Cardiac muscle cell (in vitro differentiated cells and primary cell): ENCODE measurements at regions not wholly inside any gene's neighbourhood (a gene's known extent, or its start where the extent isn't known, plus 50 kb on each side); places are given as distances from the start of the nearest gene placed in this dataset.

Source experiments
- DNase-seq, 2 donors: peaks; one replicate each; pipeline versions ENCODE4 v3.0.0 to v3.0.0-alpha.2; 2010 to 2017; ENCODE audit warnings: low read depth in 1 of 2, low spot score in 1 of 2
- H3K27ac ChIP-seq: fragments of 200-600 bp; sonication (generic); 2 replicates; pipeline ENCODE4 v1.5.1; 2016
- H3K27me3 ChIP-seq: fragments of 200-600 bp; sonication (generic); 2 replicates; pipeline ENCODE4 v1.6.0; 2016; ENCODE audit warnings: control low read depth
- H3K36me3 ChIP-seq: fragments of 200-600 bp; sonication (generic); 2 replicates; pipeline ENCODE4 v1.5.1; 2016; ENCODE audit warnings: control low read depth
- H3K4me1 ChIP-seq: fragments of 200-600 bp; sonication (generic); 2 replicates; pipeline ENCODE4 v1.8.1; 2017; ENCODE audit warnings: low read depth, mild to moderate bottlenecking, mixed run types
- H3K4me3 ChIP-seq: fragments of 200-600 bp; sonication (generic); 2 replicates; pipeline ENCODE4 v1.5.1; 2016; ENCODE audit warnings: mild to moderate bottlenecking
- H3K9me3 ChIP-seq: fragments of 200-600 bp; sonication (generic); 2 replicates; pipeline ENCODE4 v1.5.1; 2017; ENCODE audit warnings: low read depth, mild to moderate bottlenecking, control low read depth
- CTCF ChIP-seq: IDR thresholded peaks from 2 replicates; pipeline ENCODE4 v1.5.1; 2012; ENCODE audit warnings: low read depth, mild to moderate bottlenecking, low read length

GRCh38 chr6:92188016-92188415 is 1231.3 kb downstream of the EPHA7 start:
- peaks cover 5% of the 10 kb centered on the region for H3K4me1 ChIP-seq
- no peaks in the 10 kb centered on the region for H3K27me3 ChIP-seq
- no peak overlapping the region for H3K4me3 ChIP-seq
- no peak overlapping the region for H3K27ac ChIP-seq
- DNase-seq, result no peak
- H3K36me3 ChIP-seq, result no peaks in the 10 kb centered on the region
- TF ChIP-seq CTCF, result no peak
- no peaks in the 10 kb centered on the region for H3K9me3 ChIP-seq

- no peak for TF ChIP-seq CTCF
- no peak overlapping the region for H3K4me3 ChIP-seq
- no peak overlapping the region for H3K27ac ChIP-seq
- no peaks in the 10 kb centered on the region for H3K27me3 ChIP-seq
- no peak for DNase-seq
- peaks cover 20% of the 10 kb centered on the region for H3K4me1 ChIP-seq
- no peaks in the 10 kb centered on the region for H3K36me3 ChIP-seq
- no peaks in the 10 kb centered on the region for H3K9me3 ChIP-seq
Observed at GRCh38 chr6:92184933-92185332, 1234.4 kb downstream of the EPHA7 start.

- Histone ChIP-seq H3K9me3 (no peaks in the 10 kb centered on the region), H3K4me1 (peaks cover 20% of the 10 kb centered on the region), H3K4me3 (no peak overlapping the region), H3K36me3 (no peaks in the 10 kb centered on the region), H3K27me3 (no peaks in the 10 kb centered on the region), H3K27ac (peak overlapping the region; percentile 84)
- peak in 1 of 2 donors; percentile 28 for DNase-seq
- no peak for TF ChIP-seq CTCF
Observed at GRCh38 chr6:92181347-92181746, 1238.0 kb downstream of the EPHA7 start.

GRCh38 chr6:92180090-92180489 is 1239.3 kb downstream of the EPHA7 start:
- peaks cover 20% of the 10 kb centered on the region for H3K4me1 ChIP-seq
- H3K36me3 ChIP-seq, result no peaks in the 10 kb centered on the region
- no peaks in the 10 kb centered on the region for H3K9me3 ChIP-seq
- DNase-seq, result no peak
- H3K4me3 ChIP-seq, result no peak overlapping the region
- no peaks in the 10 kb centered on the region for H3K27me3 ChIP-seq
- no peak for TF ChIP-seq CTCF
- no peak overlapping the region for H3K27ac ChIP-seq

- no peak for DNase-seq
- Histone ChIP-seq H3K4me1 (peaks cover 7% of the 10 kb centered on the region), H3K36me3 (no peaks in the 10 kb centered on the region), H3K9me3 (no peaks in the 10 kb centered on the region), H3K27ac (no peak overlapping the region), H3K27me3 (no peaks in the 10 kb centered on the region), H3K4me3 (no peak overlapping the region)
- no peak for TF ChIP-seq CTCF
Observed at GRCh38 chr6:92176666-92177065, 1242.7 kb downstream of the EPHA7 start.
